Endothelial cell of umbilical vein (primary cell): ENCODE measurements at regions not wholly inside any gene's neighbourhood (a gene's known extent, or its start where the extent isn't known, plus 50 kb on each side); places are given as distances from the start of the nearest gene placed in this dataset.

Experiments
- BruUV-seq: library from RNA; stranded (reverse); fragments of 400-500 nt; replicated peaks from 2 replicates; lab custom pipeline; 2021; lab: Mats Ljungman, UMichigan
- CTCF ChIA-PET: fragments of 300-600, 350-600 bp; sonication (Branson Sonifier 250); formaldehyde crosslinking; loops from one replicate; lab custom pipeline; 2021; ENCODE audit warnings: antibody characterized with exemption, inconsistent platforms; lab: Charles Lee
- POLR2A ChIA-PET: fragments of 300-600, 350-600 bp; sonication (Branson Sonifier 250); formaldehyde crosslinking; loops from one replicate; lab custom pipeline; 2021; ENCODE audit warnings: antibody characterized with exemption, inconsistent platforms; lab: Charles Lee
- DNase-seq: peaks from one replicate; pipeline ENCODE4 v3.0.0-alpha.2; 2011; ENCODE audit warnings: low read depth, low spot score
- FAIRE-seq: peaks from 2 replicates; lab custom pipeline; 2011; peaks lifted over from hg19 to GRCh38; lab: Jason Lieb, UNC
- H2AFZ ChIP-seq: 2 replicates; pipeline ENCODE4 v1.6.0; 2012; ENCODE audit warnings: low read depth, low read length, control low read depth, inconsistent platforms
- H3K27ac ChIP-seq: 2 replicates; pipeline ENCODE4 v1.5.1; 2011; ENCODE audit warnings: low read depth, mild to moderate bottlenecking, control low read depth, low read length, moderate library complexity; ENCODE audit not compliant: insufficient read depth
- H3K27me3 ChIP-seq, 2 experiments: 2 replicates each; pipeline versions ENCODE4 v1.6.0 to v1.6.1; 2011; ENCODE audit warnings: low read length in 2 of 2, mixed read lengths in 1 of 2; ENCODE audit not compliant: control insufficient read depth in 2 of 2, insufficient read depth in 2 of 2
- H3K36me3 ChIP-seq, 2 experiments: 2 replicates in 1 of 2; 3 replicates in 1 of 2; pipeline ENCODE4 v1.5.1; 2011; ENCODE audit warnings: low read length in 2 of 2, mild to moderate bottlenecking in 1 of 2, moderate library complexity in 1 of 2; ENCODE audit not compliant: control insufficient read depth in 2 of 2, insufficient read depth in 2 of 2; ENCODE audit errors: extremely low read depth in 1 of 2
- H3K4me1 ChIP-seq: 3 replicates; pipeline ENCODE4 v1.5.1; 2011; ENCODE audit warnings: mild to moderate bottlenecking, low read length; ENCODE audit not compliant: control insufficient read depth, insufficient read depth; ENCODE audit errors: extremely low read depth
- H3K4me2 ChIP-seq: 2 replicates; pipeline ENCODE4 v1.6.1; 2011; ENCODE audit warnings: low read length, control low read depth, mixed read lengths; ENCODE audit not compliant: insufficient read depth
- H3K4me3 ChIP-seq, 3 experiments: fragments of 200-600 bp in 1 of 3; sonication (generic), shearing (Covaris generic) in 1 of 3; replicated peaks in 1 of 3; 2 replicates each; pipeline ENCODE4 v1.5.1; 2011 to 2016; ENCODE audit warnings: control low read depth in 3 of 3, low read length in 3 of 3, mild to moderate bottlenecking in 2 of 3, inconsistent platforms in 1 of 3, low read depth in 1 of 3, moderate library complexity in 1 of 3; ENCODE audit not compliant: insufficient read depth in 1 of 3
- H3K79me2 ChIP-seq: 2 replicates; pipeline ENCODE4 v1.6.0; 2012; ENCODE audit warnings: low read length, inconsistent platforms; ENCODE audit not compliant: control insufficient read depth, insufficient read depth
- H3K9ac ChIP-seq: replicated peaks from 2 replicates; pipeline ENCODE3; 2011; ENCODE audit warnings: low read length, control low read depth; ENCODE audit not compliant: insufficient read depth; ENCODE audit errors: extremely low read depth
- H3K9me1 ChIP-seq: replicated peaks from 3 replicates; pipeline ENCODE4 v1.6.0; 2011; ENCODE audit warnings: mild to moderate bottlenecking, low read length; ENCODE audit not compliant: control insufficient read depth, insufficient read depth; ENCODE audit errors: extremely low read depth
- H3K9me3 ChIP-seq: replicated peaks from 2 replicates; pipeline ENCODE4 v1.5.1; 2012; ENCODE audit warnings: low read length, inconsistent platforms; ENCODE audit not compliant: control insufficient read depth, insufficient read depth
- H4K20me1 ChIP-seq: replicated peaks from 2 replicates; pipeline ENCODE3; 2011; ENCODE audit warnings: mild to moderate bottlenecking, low read length; ENCODE audit not compliant: control insufficient read depth, insufficient read depth; ENCODE audit errors: extremely low read depth
- CTCF ChIP-seq, 2 donors: IDR thresholded peaks; 1 replicate in 1 of 2; 2 replicates in 1 of 2; pipeline ENCODE4 v1.5.1; 2011; ENCODE audit warnings: low read length in 2 of 2, mild to moderate bottlenecking in 2 of 2, moderate library complexity in 2 of 2, control low read depth in 1 of 2, inconsistent platforms in 1 of 2, low read depth in 1 of 2; ENCODE audit not compliant: insufficient read depth in 1 of 2; ENCODE audit errors: extremely low read depth in 1 of 2
- EZH2 ChIP-seq: IDR thresholded peaks from 2 replicates; pipeline ENCODE4 v1.6.1; 2012; ENCODE audit warnings: borderline replicate concordance, low read depth, mild to moderate bottlenecking, moderate library complexity, low read length, inconsistent platforms; ENCODE audit not compliant: severe bottlenecking
- FOS ChIP-seq: IDR thresholded peaks from 2 replicates; pipeline ENCODE4 v1.6.1; 2011; ENCODE audit warnings: mild to moderate bottlenecking, low read length, moderate library complexity, borderline replicate concordance; ENCODE audit not compliant: insufficient read depth
- GATA2 ChIP-seq: IDR thresholded peaks from 2 replicates; pipeline ENCODE4 v1.7.0; 2011; ENCODE audit warnings: low read depth, mild to moderate bottlenecking, moderate library complexity, mixed read lengths, low read length; ENCODE audit not compliant: insufficient read length, insufficient read depth
- JUN ChIP-seq: IDR thresholded peaks from 2 replicates; pipeline ENCODE4 v1.6.1; 2011; ENCODE audit warnings: borderline replicate concordance, low read depth; ENCODE audit not compliant: insufficient read length, insufficient read depth
- MAX ChIP-seq: IDR thresholded peaks from 2 replicates; pipeline ENCODE4 v1.6.1; 2011; ENCODE audit not compliant: insufficient read depth, insufficient read length
- MYC ChIP-seq: IDR thresholded peaks from one replicate; pipeline ENCODE4 v1.6.1; 2011; ENCODE audit warnings: mild to moderate bottlenecking, low read depth, low read length
- POLR2A ChIP-seq: IDR thresholded peaks from 2 replicates; pipeline ENCODE4 v1.6.1; 2012; ENCODE audit warnings: low read depth, mild to moderate bottlenecking, control low read depth, low read length
- POLR2AphosphoS5 ChIP-seq: IDR thresholded peaks from 2 replicates; pipeline ENCODE4 v1.6.1; 2012; ENCODE audit warnings: low read depth, mild to moderate bottlenecking, control low read depth, low read length, moderate library complexity; ENCODE audit not compliant: insufficient read depth
- dilution Hi-C: fragments of 300-500 bp; cut with MboI; formaldehyde crosslinking; loops from one replicate; pipeline ENCODE4 v1.15.0; 2019; ENCODE audit warnings: low sequenced_read_pairs; ENCODE audit not compliant: extremely low pct_ligation_motif_present
- intact Hi-C: fragments of 100-400 bp; cut with micrococcal nuclease; formaldehyde crosslinking; loops from one replicate; pipeline ENCODE4 v1.10.0; 2022

- POLR2A ChIA-PET, result no interaction called here
- intact Hi-C loops (no loop called here), dilution Hi-C loops (no loop called here)
- Histone ChIP-seq H3K9ac (no peak overlapping the region), H3K9me3 (no peaks in the 10 kb centered on the region), H3K27ac (no peak overlapping the region), H4K20me1 (no peaks in the 10 kb centered on the region), H3K36me3 (no peaks in the 10 kb centered on the region), H2AFZ (no peak overlapping the region), H3K4me2 (no peak overlapping the region), H3K27me3 (no peaks in the 10 kb centered on the region), H3K4me3 (no peak overlapping the region), H3K9me1 (no peaks in the 10 kb centered on the region), H3K79me2 (no peaks in the 10 kb centered on the region), H3K4me1 (no peaks in the 10 kb centered on the region)
- DNase-seq, result no peak
- TF ChIP-seq JUN, result no peak
- no peak for TF ChIP-seq MAX
- TF ChIP-seq GATA2, result no peak
- no peak for TF ChIP-seq CTCF (IDR thresholded peaks at IDR 0.05; ENCODE audit: extremely low read depth in 1 of 2, insufficient read depth in 1 of 2, low read depth in 1 of 2, low read length in 2 of 2)
- no peak for TF ChIP-seq MYC
- no peak for TF ChIP-seq POLR2AphosphoS5
- TF ChIP-seq FOS, result no peak
- no peak for TF ChIP-seq POLR2A
- no peak for TF ChIP-seq EZH2
- no TSS peak for BruUV-seq
- CTCF ChIA-PET, result interaction anchor here (0.8 kb wide), 1 partner anchor 11 kb away, joined by 4 read pairs; no protein-coding TSS in a partner anchor
- FAIRE-seq, result no peak
Observed at GRCh38 chr1:220407191-220407590, 120.7 kb upstream of the MARK1 start.
